ENCODE measurements at regions not wholly inside any gene's neighbourhood (a gene's known extent, or its start where the extent isn't known, plus 50 kb on each side); places are given as distances from the start of the nearest gene placed in this dataset.

DNA sequence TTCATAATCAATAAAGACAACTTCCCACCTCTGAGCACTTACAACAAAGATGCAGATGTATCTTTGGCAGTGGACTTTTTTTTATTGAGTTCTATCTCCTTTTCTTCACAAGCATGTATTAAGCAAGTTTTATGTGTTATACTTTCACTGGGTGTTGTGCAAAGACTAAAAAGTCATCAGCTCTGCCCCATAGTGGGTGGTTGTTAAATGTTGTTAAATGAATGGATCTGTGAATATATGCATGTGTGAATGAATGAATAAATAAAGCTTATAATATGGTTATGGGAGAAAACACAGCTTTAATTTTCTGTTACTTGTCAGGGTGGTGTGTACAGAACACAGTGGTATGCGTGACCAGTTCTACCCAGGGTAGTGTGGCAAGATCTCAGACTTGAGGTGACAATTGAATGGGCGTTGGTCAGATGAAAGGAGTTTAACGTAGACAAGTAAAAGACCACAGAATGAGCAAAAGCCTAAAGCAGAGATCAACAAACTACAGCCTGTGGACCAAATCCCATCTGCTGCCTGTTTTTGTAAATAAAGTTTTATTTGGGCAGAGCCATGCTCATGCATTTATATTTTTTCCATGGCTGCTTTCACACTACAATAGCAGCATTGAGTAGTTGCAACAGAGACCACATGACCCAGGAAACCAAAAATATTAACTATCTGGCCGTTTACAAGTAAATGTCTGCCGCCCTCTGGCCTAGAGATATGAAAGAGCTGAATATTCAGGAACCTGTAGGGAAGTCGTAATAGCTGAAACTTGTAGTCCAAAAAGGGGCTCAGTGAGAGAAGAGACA, 207.4 kb upstream of the EEA1 start:
- DNase-seq: no peak

DNA sequence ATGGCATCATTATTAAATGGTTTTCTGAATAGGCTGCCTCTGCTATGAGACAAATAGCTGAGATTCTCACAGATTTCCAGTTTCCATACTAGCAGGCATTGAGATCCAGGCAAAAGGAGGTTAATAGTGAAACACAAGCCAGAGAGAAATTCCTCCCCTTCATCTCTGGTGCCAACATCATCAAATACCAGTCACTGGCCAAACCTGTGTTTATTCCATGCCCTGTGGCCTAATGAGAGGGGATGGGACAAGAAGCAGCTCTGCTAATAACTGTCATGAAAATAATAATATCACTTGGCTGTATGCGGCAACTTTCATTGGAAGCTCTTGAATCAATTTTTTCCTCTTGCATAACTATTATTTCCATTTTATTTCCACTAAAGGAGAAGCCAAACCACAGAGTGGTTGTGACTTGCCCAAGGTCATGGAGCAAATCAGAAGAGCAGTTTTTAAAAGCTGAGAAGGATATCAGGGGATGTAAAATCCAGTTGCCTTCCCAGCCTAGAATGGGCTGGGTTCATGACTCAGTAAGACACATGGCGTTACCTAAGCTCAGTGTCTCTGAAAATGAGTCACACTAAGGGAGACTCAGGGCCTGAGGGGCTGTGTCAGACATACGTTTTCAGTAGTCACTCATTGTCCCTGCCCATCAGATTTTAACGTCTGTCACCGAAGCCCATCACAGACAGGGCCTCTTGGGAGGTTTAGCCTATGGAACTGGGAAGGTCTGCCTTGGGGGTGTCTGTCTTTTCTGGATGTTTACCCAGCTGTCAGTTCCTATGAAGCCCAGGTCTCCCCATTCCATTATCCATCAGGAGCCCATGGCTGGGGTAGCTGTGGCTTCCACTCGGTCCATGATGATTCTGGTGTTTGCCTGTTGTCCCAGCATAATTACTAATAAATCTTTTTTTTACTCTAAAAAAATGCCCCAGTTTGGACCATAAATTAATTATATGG, 208.8 kb upstream of the EEA1 start:
- DNase-seq: no peak

DNA sequence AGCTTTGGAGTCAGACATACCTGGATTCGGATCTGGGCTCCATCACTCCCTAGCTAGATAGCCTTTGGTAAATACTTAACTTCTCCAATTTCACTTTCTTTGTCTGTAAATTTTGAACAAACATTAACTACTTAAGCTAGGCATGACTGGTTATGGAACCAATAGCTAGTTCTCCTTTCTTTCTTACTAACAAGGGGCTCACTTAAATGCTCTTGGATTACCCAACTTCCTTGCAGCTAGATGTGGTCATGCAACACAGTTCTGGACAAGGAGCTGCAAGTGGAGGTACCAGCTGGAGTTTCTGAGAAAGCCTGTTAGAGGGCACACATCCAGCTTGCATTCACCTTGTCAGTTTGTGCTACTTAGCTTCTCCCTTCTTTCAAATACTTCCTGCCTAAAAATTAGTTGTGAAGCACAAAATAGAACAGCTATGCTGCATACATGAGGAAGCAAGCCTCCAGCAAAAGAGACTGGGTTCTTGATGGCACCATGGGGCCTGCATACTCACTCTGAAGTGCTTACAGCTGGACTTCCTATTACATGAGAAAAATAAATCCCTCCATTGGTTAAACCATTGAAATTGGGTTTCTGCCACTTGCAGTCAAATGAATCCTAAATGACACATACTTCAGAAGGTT, 210.1 kb upstream of the EEA1 start:
- DNase-seq: no peak

DNA sequence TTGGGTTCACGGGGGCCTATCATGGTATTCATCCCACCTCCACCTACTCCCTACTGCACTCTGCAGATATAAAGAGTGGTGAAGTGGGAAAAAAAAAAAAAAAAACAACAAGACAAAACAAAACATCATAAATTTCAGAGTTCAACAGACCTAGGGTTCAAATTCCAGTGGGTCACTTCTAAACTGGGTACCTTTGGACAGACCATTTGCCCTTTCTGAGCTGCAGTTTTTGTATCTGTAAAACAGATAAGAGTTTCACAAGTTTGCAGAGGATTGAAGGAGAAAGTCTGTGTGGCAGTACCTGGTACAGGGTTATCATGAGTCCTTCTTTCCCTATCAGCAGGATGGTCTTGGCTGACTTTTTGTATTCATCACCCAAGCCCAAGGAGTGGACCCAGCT, 211.2 kb upstream of the EEA1 start:
- DNase-seq: no peak

DNA sequence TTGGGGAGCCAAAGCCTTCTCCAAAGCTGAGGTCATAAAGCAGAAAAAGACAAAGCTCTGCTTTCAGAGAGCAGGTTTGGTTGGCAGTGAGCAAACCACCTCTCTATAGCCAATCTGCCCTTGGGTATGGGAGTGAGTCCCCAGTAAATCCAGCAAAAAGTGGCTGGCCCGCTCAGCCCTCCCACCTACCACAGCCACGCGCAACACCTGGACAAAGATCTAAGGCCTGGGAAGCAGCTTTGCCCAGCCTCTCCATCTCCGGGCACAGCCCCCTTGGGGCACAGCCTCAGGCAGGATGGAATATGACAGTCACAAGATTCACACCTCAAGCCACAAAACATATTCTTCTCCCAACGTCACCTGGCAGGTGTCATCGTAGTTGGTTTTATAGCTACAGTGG, 211.7 kb upstream of the EEA1 start:
- DNase-seq: no peak

DNA sequence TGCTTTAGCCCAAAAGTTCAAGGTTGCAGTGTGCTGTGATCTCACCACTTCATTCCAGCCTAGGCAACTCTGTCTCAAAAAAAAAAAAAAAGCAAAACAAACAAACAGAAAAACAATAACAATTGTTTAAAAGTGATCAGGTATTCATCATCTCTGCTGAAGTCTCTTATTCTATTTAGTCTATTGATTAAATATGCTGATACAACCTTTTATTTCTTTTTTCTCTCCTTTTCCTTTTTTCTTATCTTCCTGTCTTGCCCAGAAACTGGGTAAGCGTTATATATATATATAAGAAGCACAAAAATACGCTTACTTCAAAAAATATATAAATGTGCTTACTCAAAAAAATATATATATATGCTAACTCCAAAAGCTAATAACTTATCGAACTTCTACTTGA, 213.8 kb upstream of the EEA1 start:
- DNase-seq: no peak

DNA sequence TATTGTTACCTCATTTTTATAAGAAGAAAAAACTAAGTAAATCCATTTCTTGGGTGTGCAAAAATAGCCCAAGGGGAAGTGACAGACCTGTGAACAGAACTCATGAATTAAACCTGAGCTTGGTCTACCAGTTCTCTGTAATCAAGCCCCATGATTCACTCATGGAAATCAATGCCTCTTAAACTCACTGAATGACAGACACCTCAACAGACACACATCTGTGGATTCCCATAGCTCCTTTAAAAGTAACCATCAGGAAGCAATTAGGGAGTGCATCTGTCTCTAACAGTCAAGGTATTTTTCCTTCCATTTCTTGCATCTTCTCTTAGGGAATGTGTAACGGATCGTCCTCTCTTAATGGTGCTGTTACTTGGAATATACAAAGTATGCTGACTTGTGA, 215.0 kb upstream of the EEA1 start:
- DNase-seq: no peak

DNA sequence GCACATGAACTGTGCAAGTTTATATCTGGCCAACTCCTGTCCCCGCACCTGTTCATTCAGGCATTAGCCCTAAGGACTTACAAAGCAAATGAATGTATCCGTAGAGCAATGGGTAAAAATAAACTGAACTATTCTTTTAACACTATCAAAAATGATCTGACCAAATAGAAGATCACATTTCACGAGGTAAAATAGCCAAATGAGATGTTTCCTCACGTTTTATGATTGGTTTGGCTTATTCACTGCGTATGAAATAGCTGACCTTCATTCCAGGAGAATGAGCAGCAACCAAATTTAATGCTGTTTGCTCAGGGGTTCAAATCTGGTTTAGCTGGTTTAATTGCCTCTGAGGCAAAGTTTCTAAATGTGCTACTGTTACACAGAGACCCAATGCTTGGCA, 216.0 kb upstream of the EEA1 start:
- DNase-seq: no peak

DNA sequence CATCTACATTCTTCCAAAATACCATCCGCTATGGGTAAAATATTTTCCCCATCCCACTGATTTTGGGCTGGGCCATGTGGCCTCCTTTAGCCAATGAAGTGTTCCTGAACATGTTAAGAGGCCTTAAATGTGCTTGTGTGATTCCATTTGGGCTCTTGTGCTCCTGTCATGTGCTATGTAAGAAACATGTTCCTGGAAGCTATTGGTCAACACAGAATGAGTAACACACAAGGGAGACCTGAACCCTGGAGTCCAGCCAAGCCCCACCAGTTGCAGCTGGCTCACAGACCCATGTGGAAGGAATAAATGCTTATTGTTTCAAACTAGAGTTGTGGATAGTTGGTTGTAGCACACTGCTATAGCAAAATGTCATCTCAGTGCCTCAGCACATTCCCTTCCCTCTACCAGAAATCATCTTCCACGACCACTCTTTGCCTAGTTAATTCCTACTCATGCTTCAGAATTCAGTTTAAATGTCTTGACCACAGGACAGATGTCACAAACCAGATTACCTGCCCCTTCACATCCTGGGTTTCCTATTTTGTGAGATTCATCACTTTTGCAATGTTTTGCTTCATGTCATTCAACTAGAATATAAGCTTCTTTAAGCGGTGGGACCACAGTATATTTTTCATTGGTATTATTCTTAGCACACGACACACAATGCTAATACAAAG, 217.3 kb upstream of the EEA1 start:
- no peak for DNase-seq

DNA sequence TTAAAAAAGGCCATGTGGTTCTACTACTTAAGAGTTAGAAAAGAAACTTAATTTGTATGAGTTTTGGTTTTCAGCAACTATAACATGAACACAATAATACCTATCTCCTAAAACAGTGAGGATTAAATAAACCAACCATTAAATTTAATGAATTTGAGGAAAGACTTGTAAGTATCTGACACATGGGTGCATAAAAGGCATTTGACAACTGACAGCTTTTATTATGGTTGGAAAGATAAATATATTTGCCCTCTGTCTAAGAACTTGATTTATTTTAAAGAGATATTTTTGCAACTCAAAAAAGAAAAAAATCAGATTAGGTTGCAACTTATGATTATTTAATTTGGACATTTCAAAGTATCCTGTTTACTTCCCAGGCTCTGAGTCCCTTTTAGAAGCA, 217.9 kb upstream of the EEA1 start:
- DNase-seq: no peak

DNA sequence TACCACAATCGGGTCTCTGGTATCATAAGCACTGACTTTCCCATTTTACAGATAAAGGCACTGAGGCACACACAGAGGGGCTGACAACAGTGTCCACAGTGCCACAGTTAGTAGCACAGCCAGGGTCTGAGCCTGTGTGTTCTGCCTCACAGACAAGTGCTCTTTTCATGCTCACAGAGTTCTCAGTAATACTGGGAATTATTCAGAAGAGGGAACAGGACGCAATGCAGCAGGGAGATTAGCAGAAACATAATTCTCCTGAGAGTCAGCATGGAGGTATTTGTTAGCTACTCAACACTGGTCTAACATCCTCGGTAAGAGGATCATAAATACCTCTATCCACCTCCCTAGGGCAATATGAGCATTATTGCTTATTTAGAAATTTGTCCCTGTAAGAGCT, 219.3 kb upstream of the EEA1 start:
- no peak for DNase-seq

DNA sequence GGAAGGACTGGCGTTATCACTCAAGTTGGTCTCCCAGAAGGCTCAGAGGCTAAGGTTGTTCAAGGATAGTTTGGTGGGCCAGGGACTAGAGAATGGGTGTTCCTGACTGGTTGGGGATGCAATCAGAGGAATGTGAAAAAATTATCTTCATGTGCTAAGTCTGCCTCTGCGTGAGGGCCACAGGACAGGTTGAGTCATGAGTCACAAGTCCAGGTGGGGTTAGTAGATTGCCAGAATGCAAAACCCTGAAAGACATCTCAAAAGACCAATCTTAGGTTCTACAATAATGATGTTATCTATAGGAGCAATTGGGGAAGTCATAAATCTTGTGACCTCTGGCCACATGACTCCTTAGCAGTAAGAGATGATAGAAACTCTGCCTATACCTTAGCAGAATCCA, 220.1 kb upstream of the EEA1 start:
- DNase-seq: no peak

DNA sequence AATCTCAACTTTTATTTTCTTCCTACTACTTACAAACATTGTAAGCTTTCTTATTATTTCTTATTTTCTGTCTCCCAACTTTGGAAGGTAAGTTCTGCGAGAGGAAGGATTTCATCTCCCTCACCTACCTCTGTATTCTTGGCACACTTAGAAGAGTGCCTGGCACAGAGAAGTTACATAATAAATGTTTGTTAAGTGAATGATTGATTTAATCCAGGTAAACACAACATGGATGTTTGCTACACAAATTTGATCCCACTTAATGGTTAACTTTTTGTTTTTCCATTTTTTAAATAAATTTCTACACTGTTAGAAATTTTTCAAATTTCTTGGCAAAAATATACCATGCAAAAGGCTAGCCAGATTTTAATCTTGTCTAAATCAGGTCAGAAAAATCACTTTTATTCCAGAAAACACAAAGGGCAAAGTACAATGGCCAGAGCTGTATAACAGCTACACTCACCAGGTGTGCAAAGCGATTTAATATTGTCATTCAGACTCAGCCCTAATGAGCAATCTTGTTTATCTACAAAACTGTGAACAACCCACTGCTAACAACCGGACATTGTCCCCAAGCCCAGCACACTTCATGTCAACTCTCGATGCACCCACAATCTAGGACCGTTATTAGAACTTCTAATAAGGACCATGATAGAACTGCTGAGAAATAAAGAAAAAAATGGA, 222.1 kb upstream of the EEA1 start:
- DNase-seq: no peak

DNA sequence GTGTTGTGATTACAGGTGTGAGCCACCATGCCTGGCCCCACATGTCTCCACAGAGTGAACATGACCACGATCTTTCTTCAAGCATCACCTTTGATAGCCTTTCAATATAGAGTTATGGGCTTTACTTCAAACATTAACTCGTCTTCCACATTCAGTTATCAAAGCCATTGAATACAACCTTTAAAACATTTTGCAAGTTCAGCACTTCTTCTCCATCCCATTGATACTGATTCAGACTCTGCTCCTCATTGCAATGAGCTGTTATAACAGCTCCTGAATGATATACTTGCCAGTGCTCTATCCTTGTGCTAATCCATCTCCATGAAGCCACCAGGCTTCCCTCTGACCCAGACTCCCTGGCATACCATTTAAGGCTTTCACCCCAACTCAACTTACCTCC, 223.5 kb upstream of the EEA1 start:
- no peak for DNase-seq

DNA sequence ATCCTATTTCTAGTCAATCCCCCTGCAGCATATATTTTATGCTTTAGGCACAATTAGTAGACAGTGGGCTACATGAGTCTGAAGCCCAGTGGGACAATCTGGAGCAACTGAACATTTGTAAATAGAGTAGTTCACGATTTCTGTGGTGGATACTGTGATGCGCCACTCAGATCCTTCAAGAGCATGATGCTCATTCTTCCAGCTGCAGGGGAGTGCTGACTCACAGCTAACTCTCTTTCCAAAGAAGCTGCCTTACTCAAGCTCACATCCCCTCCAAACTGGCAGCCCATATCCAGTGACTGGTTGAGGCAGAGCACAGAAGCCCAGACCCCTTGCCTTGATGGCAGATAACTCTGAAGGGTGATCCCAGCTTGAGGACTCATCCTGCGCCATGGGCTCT, 224.2 kb upstream of the EEA1 start:
- no peak for DNase-seq

DNA sequence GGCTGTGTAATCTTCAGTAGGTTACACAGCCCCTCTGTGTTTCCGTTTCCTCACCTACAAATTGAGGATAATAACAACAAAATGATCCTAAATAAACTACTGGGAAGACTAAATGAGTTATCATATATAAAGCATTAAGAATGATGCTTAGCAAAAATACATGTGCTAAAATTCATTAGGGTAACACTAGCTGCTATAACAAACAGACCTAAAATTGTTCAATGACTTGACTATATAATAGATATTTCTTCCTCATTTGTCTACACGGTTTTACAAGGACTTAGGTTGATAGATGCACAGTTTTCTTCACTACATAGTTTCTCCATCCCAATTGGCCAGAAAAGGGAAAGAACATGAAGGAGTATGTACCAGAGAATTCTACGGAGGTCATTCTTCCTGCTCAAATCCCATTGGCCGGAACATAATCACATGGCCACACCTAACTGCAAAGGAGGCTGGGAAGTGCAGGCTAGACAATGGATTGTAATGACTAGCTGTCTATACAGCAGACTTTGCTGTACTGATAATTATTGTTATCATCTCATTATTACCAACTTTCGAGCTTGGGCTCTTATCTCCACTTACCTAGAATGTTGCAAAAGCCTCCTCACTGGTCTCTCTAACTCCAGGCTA, 223.5 kb upstream of the NUDT4 start:
- no peak for DNase-seq

DNA sequence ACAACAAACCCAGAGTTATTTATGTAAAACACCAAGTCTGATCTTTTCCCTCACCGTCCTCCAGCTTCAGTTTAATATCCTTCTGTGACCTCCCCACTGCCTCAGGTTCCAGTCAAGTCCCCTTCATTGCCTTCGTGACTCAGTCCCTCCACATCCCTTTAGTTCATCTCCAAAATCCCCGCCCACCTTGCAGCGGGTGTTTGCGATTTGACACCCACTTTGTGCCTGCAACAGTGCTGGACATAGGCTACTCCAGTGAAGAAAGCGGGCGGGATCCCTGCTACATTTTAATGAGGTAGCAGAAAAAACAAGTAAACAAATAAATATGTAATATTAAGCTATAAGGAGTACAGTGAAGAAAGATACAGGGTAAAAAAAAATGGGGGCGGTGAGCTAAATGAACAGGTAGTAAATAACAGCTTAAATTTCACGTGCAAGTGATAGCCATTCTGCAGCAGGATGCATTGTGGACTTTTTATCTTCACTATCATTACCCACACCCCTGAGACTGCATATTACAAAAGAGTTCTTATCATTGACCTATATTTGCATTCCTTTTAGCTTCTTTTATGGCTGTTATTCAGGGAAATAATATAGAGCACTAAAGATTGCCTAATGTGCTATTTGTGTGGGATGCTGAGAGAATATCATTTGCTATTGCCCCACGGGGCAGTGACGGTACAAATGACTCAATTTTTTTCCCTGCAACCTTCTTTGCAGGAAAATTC, 222.8 kb upstream of the NUDT4 start:
- DNase-seq: no peak

DNA sequence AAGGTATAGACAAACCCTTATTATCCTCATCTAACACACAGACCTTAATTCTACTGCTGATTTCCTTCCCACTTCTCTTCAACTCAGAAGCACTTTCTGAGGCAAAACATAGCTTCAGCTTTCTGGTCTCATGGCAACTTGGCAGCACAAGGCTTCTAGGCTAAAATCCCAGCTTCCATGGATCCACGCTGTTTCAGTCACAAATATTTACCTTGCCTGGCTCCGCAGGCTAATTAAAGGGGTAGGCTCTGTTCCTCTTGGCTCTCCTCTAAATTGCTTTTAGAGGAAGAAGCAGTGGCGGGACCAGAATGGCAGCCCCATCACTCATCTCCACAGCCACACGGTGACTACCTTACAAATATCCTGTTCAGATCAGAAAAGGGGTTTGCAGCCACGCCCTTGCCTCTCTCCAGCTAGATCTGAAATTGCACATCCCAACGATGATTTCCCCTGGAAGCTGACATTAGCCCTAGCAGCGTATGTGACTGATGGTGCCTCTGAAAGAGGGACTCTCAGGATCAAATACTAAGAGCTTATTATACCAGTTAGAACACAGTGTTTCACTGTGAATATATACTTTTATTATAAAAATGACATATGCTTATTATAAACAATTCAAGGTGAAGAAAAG, 221.5 kb upstream of the NUDT4 start:
- DNase-seq: no peak

DNA sequence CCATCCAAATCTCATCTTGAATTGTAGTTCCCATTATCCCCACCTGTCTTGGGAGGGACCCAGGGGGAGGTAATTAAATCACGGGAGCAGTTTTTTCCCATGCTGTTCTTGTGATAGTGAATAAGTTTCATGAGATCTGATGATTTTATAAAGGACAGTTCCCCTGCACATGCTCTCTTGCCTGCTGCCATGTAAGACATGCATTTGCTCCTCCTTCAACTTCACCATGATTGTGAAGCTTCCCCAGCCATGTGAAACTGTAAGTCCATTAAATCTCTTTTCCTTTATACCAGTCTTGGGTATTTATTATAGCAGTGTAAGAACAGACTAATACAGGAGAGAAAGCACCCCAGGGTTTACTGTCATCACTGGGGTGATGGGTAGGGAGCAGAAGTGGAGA, 220.4 kb upstream of the NUDT4 start:
- DNase-seq: no peak

DNA sequence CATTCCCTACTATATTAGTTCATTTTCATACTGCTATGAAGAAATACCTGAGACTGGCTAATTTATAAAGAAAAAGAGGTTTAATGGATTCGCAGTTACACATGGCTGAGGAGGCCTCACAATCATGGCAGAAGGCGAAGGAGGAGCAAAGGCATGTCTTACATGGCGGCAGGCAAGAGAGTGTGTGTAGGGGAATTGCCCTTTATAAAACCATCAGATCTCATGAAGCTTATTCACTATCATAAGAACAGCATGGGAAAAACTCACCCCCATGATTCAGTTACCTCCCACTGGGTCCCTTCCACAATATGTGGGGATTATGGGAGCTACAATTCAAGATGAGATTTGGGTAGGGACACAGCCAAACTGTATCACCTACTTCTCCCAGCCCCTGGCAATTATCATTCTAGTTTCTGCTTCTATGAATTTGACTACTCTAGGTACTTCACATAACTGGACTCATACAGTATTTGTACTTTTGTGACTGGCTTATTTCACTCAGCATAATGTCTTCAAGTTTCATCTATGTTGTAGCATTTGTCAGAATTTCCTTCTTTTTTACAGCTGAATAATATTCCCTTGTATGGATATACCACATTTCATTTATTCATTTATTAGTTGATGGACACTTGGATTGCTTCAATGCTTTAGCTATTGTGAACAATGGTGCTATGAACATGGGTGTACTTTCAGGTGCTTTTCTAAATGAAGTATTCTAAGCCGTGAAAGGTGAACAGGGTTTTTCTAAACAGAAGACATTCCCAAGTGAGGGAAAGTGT, 219.5 kb upstream of the NUDT4 start:
- DNase-seq: no peak

All from stimulated activated CD4-positive, alpha-beta T cell treated with anti-CD3 and anti-CD28 coated beads, Interleukin-4, amount 100 ng/mL, for 24 hours (primary cell).